Kidney (tissue), 13 donors: ENCODE measurements at regions not wholly inside any gene's neighbourhood (a gene's known extent, or its start where the extent isn't known, plus 50 kb on each side); places are given as distances from the start of the nearest gene placed in this dataset.
A peak's percentile ranks its signal among the peaks of the same experiment; 100 is the strongest.

ENCODE experiments used
- DNase-seq, 5 donors: peaks; one replicate each; pipeline ENCODE4 v3.0.0-alpha.2; 2013 to 2020
- FAIRE-seq: peaks from 2 replicates; lab custom pipeline; 2012; peaks lifted over from hg19 to GRCh38; lab: Jason Lieb, UNC
- H3K27ac ChIP-seq, 2 donors: one replicate each; pipeline ENCODE4 v1.7.0; 2013; ENCODE audit warnings: low read depth in 2 of 2, low read length in 2 of 2, inconsistent platforms in 1 of 2
- H3K27me3 ChIP-seq: one replicate; pipeline ENCODE4 v1.7.1; 2013; ENCODE audit warnings: low read length, inconsistent platforms; ENCODE audit not compliant: control insufficient read depth, insufficient read depth
- H3K36me3 ChIP-seq, 3 donors: one replicate each; pipeline versions ENCODE4 v1.7.0 to v1.7.1; 2013; ENCODE audit warnings: low read length in 3 of 3, control low read depth in 1 of 3, inconsistent platforms in 1 of 3; ENCODE audit not compliant: insufficient read depth in 3 of 3, control insufficient read depth in 2 of 3
- H3K4me1 ChIP-seq, 3 donors: one replicate each; pipeline versions ENCODE4 v1.7.0 to v1.7.1; 2013; ENCODE audit warnings: low read length in 3 of 3, inconsistent platforms in 1 of 3, low read depth in 1 of 3; ENCODE audit not compliant: control insufficient read depth in 2 of 3, insufficient read depth in 2 of 3
- H3K4me3 ChIP-seq, 3 donors: one replicate each; pipeline versions ENCODE4 v1.7.0 to v1.8.1; 2013; ENCODE audit warnings: low read length in 3 of 3, control low read depth in 1 of 3, inconsistent platforms in 1 of 3
- H3K9ac ChIP-seq, 3 donors: one replicate each; pipeline versions ENCODE4 v1.7.0 to v1.7.1; 2013; ENCODE audit warnings: low read length in 3 of 3, control low read depth in 1 of 3, inconsistent platforms in 1 of 3
- H3K9me3 ChIP-seq, 3 donors: one replicate each; pipeline versions ENCODE4 v1.7.0 to v1.7.1; 2013; ENCODE audit warnings: low read length in 3 of 3, control low read depth in 1 of 3, inconsistent platforms in 1 of 3; ENCODE audit not compliant: control insufficient read depth in 2 of 3, insufficient read depth in 1 of 3
- CTCF ChIP-seq: IDR thresholded peaks from 3 replicates; pipeline ENCODE4 v1.5.1; 2012; ENCODE audit warnings: mild to moderate bottlenecking, moderate library complexity, borderline replicate concordance; ENCODE audit not compliant: insufficient read depth; ENCODE audit errors: extremely low read depth
- intact Hi-C: fragments of 100-400 bp; cut with DNase I; formaldehyde crosslinking; loops from one replicate; pipeline ENCODE4 v1.11.1; 2022
- donor health status: control.
- donor health status: control.
- donor health status: control.
- donor health status: control.
- donor health status: control.
- donor health status: DM: yes; HTN: yes; CAD: no.
- donor health status: Normal renal cell carcinoma (clear cell type).

DNA sequence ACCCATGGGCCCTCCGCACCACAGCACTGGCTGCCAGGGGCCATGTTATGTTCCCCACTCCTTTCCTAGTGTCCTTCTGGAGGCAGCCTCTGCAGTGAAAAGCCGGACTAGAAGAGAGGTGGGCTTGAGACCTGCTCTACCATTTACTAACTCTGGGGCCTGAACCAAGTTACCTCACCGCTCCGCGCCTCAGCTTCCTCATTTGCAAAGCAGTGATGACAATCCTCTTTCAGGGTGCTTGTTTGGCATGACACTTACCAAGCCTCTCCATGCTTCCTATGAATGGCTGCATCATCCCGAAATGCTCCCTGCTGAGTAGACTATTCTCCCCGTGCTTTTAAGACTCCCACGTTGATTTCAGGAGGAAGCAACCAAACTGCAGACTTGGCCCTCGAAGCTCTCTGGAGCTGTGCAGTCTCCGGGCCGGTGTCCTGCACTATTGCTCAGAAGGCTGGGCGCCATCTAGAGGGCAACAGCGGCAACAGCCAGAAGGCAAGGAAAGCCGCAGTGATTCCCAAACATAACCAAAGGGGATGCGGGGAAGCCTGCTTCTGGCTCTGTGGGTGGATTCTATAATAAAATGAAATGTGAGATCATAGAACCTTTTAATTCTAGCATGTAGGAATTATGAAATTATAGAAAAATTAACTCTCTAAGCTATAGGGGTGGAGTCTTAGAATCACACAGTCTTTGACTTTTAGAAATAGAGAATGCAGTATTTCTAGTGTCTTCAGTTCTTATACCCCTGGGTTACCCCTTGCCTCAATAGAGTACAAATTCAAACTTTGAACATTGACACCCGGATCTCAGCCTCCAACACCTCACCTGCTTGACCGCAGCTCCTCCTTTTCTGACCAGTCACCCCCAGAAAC lies 599.8 kb upstream of the BRINP1 start:
- no peaks in the 10 kb centered on the region for H3K27me3 ChIP-seq
- no peak overlapping the region for H3K9ac ChIP-seq
- no peak overlapping the region for H3K4me3 ChIP-seq
- peaks cover 0 to 9% (median 5%) of the 10 kb centered on the region in 3 donors for H3K4me1 ChIP-seq
- no peak overlapping the region for H3K27ac ChIP-seq
- H3K36me3 ChIP-seq = no peaks in the 10 kb centered on the region
- peak; percentile 89 for TF ChIP-seq CTCF
- DNase-seq = peak; percentile 73 to 91 (median 80)
- intact Hi-C loops = loop anchor here (10.0 kb wide), 1 partner anchor 414 kb away; no protein-coding TSS in a partner anchor
- FAIRE-seq = no peak
- H3K9me3 ChIP-seq = no peaks in the 10 kb centered on the region

GRCh38 chr9:119967867-119968535 lies 598.8 kb upstream of the BRINP1 start:
- no peaks in the 10 kb centered on the region for H3K9me3 ChIP-seq
- no peaks in the 10 kb centered on the region for H3K27me3 ChIP-seq
- H3K27ac ChIP-seq = no peak overlapping the region
- H3K4me1 ChIP-seq = peaks cover 0 to 18% (median 11%) of the 10 kb centered on the region in 3 donors
- DNase-seq (no peak), FAIRE-seq (no peak)
- no peak overlapping the region for H3K4me3 ChIP-seq
- intact Hi-C loops = loop anchor here (10.0 kb wide), 1 partner anchor 413 kb away; no protein-coding TSS in a partner anchor
- no peaks in the 10 kb centered on the region for H3K36me3 ChIP-seq
- H3K9ac ChIP-seq = no peak overlapping the region
- TF ChIP-seq CTCF = no peak

GRCh38 chr9:119963798-119964372 lies 594.6 kb upstream of the BRINP1 start:
- H3K9me3 ChIP-seq = no peaks in the 10 kb centered on the region
- H3K36me3 ChIP-seq = no peaks in the 10 kb centered on the region
- no peak for TF ChIP-seq CTCF
- FAIRE-seq (no peak), DNase-seq (peak; percentile 59 to 83 (median 74))
- peaks cover 0 to 16% (median 9%) of the 10 kb centered on the region in 3 donors for H3K4me1 ChIP-seq
- H3K27ac ChIP-seq = peak overlapping the region; percentile 26 to 59
- intact Hi-C loops = loop anchor here (10.0 kb wide), 1 partner anchor 409 kb away; no protein-coding TSS in a partner anchor
- peak overlapping the region in 1 of 3 donors; percentile 12 for H3K4me3 ChIP-seq
- no peaks in the 10 kb centered on the region for H3K27me3 ChIP-seq
- peak overlapping the region in 1 of 3 donors; percentile 23 for H3K9ac ChIP-seq
